Choroid plexus epithelial cell (primary cell): ENCODE measurements at regions not wholly inside any gene's neighbourhood (a gene's known extent, or its start where the extent isn't known, plus 50 kb on each side); places are given as distances from the start of the nearest gene placed in this dataset.
"Not testable (repeated sequence)": the region's sequence is repeated elsewhere in the genome, so short reads cannot be mapped to it uniquely, and the experiment has no call there.

Experiments
- DNase-seq: peaks from one replicate; pipeline ENCODE4 v3.0.0-alpha.2; 2010; ENCODE audit warnings: low read depth
- H3K4me3 ChIP-seq: 2 replicates; pipeline ENCODE4 v1.5.1; 2011; ENCODE audit warnings: low read depth, mild to moderate bottlenecking, control low read depth, low read length, moderate library complexity
- TF ChIP-seq, protein P1 (sequence below): conservative IDR thresholded peaks from 2 replicates; pipeline ENCODE4 v1.5.1; 2011; ENCODE audit warnings: low read depth, mild to moderate bottlenecking, control low read depth, inconsistent platforms, low read length, moderate library complexity

DNA sequence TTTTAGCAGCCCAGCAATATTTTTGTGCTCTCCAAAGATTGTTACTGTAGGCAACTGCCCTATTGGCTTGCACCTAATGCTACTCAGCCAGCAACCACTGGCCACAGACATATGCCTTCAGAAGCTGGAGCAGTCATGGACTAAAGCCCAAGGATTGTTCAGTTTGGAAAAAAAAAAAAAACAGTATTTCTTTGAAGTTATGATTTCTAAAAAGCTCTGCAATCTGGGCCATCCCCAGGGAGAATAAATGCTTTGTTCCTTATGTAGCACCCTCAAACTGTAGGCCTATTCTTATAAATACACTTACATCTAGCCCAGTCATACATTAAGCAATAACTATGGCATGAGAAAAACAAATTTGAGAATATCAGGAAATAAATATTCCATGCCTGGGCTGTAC lies 2190.5 kb upstream of the RAG2 start:
- TF ChIP-seq, protein P1, sequence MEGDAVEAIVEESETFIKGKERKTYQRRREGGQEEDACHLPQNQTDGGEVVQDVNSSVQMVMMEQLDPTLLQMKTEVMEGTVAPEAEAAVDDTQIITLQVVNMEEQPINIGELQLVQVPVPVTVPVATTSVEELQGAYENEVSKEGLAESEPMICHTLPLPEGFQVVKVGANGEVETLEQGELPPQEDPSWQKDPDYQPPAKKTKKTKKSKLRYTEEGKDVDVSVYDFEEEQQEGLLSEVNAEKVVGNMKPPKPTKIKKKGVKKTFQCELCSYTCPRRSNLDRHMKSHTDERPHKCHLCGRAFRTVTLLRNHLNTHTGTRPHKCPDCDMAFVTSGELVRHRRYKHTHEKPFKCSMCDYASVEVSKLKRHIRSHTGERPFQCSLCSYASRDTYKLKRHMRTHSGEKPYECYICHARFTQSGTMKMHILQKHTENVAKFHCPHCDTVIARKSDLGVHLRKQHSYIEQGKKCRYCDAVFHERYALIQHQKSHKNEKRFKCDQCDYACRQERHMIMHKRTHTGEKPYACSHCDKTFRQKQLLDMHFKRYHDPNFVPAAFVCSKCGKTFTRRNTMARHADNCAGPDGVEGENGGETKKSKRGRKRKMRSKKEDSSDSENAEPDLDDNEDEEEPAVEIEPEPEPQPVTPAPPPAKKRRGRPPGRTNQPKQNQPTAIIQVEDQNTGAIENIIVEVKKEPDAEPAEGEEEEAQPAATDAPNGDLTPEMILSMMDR: no peak
- peak; percentile 6 for DNase-seq
- no peak overlapping the region for H3K4me3 ChIP-seq

DNA sequence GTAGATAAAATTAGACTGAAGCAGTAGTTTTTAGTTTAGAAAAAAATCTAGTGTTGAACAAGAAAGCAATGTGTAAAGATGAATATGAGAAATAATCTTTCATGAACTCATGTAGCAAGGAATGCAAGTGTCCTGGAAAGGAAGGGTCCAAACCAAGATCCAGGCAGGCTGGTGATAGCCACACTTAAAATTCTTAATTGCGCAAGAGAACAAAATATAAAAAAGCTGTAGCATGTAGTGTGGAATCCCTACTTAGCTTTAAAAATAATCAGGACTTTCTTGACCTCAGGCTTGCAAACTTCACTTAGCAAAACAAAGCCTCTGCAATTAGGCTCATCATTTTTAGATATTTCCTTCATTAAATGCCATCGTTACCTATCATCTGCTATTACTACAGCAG lies 2186.1 kb upstream of the RAG2 start:
- TF ChIP-seq, protein P1: no peak
- DNase-seq: no peak
- no peak overlapping the region for H3K4me3 ChIP-seq

DNA sequence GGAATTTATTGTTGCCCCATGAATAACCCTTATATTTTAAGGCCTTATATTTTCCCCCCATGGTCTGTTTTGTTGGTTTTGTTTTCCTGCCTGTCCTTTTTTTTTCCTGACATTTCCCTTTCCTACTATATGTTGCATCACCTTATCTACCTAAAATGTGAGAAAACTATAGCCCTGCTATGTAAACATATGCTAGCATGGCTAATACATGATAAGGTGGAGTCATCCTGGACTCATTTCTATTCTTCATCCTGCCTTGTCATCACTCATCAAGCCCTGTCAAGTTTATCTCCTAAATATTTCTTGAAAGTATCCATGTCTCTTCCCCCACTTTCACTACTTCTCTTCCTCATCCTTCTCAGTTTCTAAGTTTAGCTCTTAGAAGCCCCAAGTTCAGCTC lies 2168.8 kb upstream of the RAG2 start:
- no peak overlapping the region for H3K4me3 ChIP-seq
- no peak for DNase-seq
- TF ChIP-seq, protein P1: no peak

DNA sequence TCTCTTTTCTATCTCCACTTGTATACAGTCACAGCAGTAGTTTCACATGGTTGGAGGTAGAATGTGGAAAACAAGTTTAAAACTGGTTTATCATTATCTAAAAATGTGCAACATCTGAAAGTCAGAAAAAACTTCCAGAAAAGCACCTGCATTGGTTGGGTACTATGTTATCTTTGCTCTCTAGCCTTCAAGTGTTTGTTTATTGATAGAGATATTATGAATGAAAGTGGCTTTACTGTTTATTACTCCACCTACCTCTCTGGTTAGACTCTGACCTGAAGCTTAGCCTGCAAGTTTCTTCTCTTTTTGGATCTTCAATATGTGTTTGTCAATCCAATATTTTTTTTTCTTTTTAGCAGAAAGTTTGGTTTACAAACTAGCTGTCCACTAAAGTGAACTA lies 2161.4 kb upstream of the RAG2 start:
- TF ChIP-seq, protein P1: no peak
- no peak overlapping the region for H3K4me3 ChIP-seq
- DNase-seq: no peak

DNA sequence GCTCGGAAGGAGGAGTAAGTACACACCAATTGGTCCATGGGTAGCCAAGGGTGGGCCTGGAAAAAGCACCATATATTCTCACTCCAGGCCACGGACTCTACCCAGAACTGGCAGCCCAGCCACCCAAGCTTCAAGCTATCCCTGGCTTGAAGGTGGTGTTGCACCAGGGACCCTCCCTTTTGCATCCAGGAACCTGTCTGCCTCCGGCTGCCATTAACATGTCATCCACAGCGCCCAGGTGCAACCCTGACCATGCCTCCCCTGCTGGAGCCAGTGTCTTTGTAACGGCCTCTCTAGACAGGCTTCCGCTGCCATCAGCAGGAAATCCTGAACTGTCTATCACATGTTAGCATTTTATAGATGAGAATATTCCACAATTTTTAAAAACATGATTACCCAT lies 2158.5 kb upstream of the RAG2 start:
- DNase-seq: no peak
- H3K4me3 ChIP-seq: no peak overlapping the region
- TF ChIP-seq, protein P1: no peak

DNA sequence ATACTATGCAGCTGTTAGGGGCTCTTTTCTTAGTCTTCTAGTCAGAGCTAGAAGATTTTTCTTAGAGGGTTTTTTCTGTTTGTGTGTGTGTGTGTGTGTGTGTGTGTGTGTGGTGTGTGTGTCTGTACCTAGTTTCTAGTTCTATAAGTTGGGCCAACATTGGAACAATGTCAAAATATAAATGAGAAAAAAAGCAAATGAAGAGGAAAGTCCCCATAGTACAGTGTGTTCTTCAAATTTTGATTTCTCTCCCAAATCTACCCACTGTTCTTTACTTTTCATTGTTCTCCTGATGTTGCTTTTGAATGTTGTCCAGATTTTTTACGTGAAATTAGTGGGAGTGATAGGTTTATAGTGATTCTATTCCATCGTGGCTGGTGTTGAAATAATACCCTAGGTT lies 2153.4 kb upstream of the RAG2 start:
- H3K4me3 ChIP-seq: no peak overlapping the region
- DNase-seq: no peak
- TF ChIP-seq, protein P1: no peak

DNA sequence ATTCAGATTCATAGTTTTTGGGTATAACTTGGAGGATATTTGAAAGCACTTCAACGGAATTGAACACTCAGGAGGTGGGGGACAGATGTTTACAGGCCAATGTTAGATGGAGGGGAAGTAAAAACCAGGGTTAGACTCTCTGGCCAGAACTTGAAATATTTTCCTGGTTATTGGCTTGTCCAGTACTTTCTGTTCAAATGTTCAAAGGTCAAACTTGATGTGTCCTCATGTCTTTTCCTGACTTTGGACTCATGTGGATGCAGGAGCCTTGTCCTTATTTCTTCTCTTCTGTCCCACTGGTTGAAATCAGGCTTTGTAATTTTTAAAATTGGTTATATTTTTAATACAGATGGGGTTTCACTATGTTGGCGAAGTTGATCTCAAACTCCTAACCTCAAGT lies 2148.5 kb upstream of the RAG2 start:
- DNase-seq, H3K4me3 ChIP-seq: not testable (repeated sequence)

DNA sequence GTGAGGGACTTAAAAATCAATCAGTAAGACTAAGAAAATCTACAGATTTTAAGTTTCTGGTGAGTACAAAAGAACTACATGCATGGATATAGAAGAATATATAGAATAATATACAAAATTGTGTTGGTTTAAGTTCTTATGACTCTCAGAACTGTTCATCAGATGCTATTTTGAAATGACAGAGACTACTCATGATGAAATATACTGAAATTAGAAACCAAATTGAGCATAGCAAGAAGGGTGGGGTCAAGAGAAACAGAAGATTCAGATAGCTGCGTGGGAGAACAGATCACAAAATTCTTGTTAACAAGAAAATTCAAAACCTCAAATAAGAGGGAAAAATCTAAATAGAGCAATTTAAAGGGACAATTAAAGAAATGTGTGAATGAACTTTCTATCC lies 2125.3 kb upstream of the RAG2 start:
- DNase-seq: no peak
- TF ChIP-seq, protein P1: no peak
- no peak overlapping the region for H3K4me3 ChIP-seq
